GM21423 (cell line): ENCODE measurements at regions not wholly inside any gene's neighbourhood (a gene's known extent, or its start where the extent isn't known, plus 50 kb on each side); places are given as distances from the start of the nearest gene placed in this dataset.

Experiments used
- ATAC-seq: cut with Tn5 transposase; IDR thresholded peaks from one replicate; pipeline ENCODE4 v1.9.1; 2021; ENCODE audit warnings: mild to moderate bottlenecking, moderate library complexity; ENCODE audit not compliant: unreplicated experiment

GRCh38 chr4:24248674-24249630 lies 335.4 kb downstream of the DHX15 start:
- no peak for ATAC-seq

- no peak for ATAC-seq
Observed at GRCh38 chr4:24245491-24245820, 338.9 kb downstream of the DHX15 start.

- ATAC-seq = no peak
Observed at GRCh38 chr4:24244663-24245490, 339.5 kb downstream of the DHX15 start.

GRCh38 chr4:24243641-24244040 lies 340.7 kb downstream of the DHX15 start:
- ATAC-seq = no peak

- no peak for ATAC-seq
Observed at GRCh38 chr4:24241511-24241910, 342.8 kb downstream of the DHX15 start.

GRCh38 chr4:24240655-24241054 lies 343.7 kb downstream of the DHX15 start:
- no peak for ATAC-seq

GRCh38 chr4:24237709-24238108 lies 346.6 kb downstream of the DHX15 start:
- ATAC-seq = no peak

GRCh38 chr4:24236532-24236931 lies 346.7 kb upstream of the PPARGC1A start:
- ATAC-seq = no peak

GRCh38 chr4:24236120-24236519 lies 346.3 kb upstream of the PPARGC1A start:
- ATAC-seq = no peak

GRCh38 chr4:24235618-24236017 lies 345.8 kb upstream of the PPARGC1A start:
- no peak for ATAC-seq

- no peak for ATAC-seq
Observed at GRCh38 chr4:24234288-24234848, 344.5 kb upstream of the PPARGC1A start.

- ATAC-seq = no peak
Observed at GRCh38 chr4:24230955-24231354, 341.1 kb upstream of the PPARGC1A start.

- no peak for ATAC-seq
Observed at GRCh38 chr4:24229978-24230377, 340.1 kb upstream of the PPARGC1A start.

GRCh38 chr4:24228692-24229091 lies 338.8 kb upstream of the PPARGC1A start:
- no peak for ATAC-seq

GRCh38 chr4:24226667-24227066 lies 336.8 kb upstream of the PPARGC1A start:
- ATAC-seq = no peak

GRCh38 chr4:24226023-24226422 lies 336.2 kb upstream of the PPARGC1A start:
- ATAC-seq = no peak

- ATAC-seq = no peak
Observed at GRCh38 chr4:24224446-24224845, 334.6 kb upstream of the PPARGC1A start.

- ATAC-seq = no peak
Observed at GRCh38 chr4:24219209-24219608, 329.4 kb upstream of the PPARGC1A start.

- no peak for ATAC-seq
Observed at GRCh38 chr4:24218566-24218965, 328.7 kb upstream of the PPARGC1A start.

GRCh38 chr4:24214796-24215195 lies 324.9 kb upstream of the PPARGC1A start:
- no peak for ATAC-seq

GRCh38 chr4:24213961-24214360 lies 324.1 kb upstream of the PPARGC1A start:
- ATAC-seq = no peak

GRCh38 chr4:24212642-24213041 lies 322.8 kb upstream of the PPARGC1A start:
- no peak for ATAC-seq
